22Rv1 (cell line): ENCODE measurements at regions not wholly inside any gene's neighbourhood (a gene's known extent, or its start where the extent isn't known, plus 50 kb on each side); places are given as distances from the start of the nearest gene placed in this dataset.

ENCODE experiments used
- H3K27ac ChIP-seq: fragments of 450-650 bp; 2 replicates; pipeline ENCODE4 v1.5.1; 2017
- CTCF ChIP-seq: fragments of 450-650 bp; IDR thresholded peaks from 2 replicates; pipeline ENCODE4 v1.5.1; 2017; ENCODE audit warnings: mild to moderate bottlenecking
- ZFX ChIP-seq: fragments of 450-650 bp; IDR thresholded peaks from 2 replicates; pipeline ENCODE4 v1.6.1; 2017; ENCODE audit warnings: antibody characterized with exemption, borderline replicate concordance

DNA sequence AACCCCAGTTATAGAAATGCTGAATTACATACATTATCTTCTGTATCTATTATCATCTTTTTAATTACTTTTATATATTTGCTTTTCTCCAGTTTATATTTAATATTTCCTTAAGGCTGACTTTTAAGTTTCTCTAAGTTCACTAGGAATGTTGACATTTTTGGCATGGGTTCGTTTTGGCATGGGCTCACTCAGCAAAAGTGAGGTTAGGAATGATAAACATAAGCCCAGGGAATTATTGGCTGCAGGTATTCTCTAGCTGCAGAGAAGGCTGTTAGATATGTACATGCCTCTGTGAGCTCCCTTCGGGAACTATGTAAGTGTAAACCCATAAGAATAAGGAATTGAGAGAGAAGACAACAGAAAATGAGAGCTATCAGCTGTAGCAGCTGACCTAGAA is 63.6 kb upstream of the RAB18 start:
- no peak overlapping the region for H3K27ac ChIP-seq
- TF ChIP-seq CTCF (no peak), ZFX (no peak)

GRCh38 chr10:27440021-27440420 is 64.1 kb upstream of the RAB18 start:
- TF ChIP-seq CTCF (no peak), ZFX (no peak)
- H3K27ac ChIP-seq, result no peak overlapping the region

DNA sequence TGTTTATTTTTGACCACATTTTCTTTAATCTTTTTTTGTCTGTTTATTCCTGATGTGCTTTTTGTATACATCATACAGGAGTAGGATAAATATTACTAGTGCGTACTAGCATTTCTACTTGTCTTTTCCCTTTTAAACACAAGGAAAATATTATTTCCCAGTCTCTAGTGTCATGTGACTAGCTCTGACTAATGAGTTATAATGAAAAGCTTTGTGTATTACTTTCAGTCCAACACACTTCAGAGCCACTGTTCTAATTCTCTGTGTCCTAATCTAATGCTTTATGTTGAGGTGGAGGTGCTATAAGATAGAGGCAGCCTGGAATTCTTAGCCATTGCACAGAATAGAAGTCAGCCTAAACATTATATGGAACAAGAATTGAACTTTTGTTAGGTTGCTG is 65.0 kb upstream of the RAB18 start:
- no peak for TF ChIP-seq ZFX
- H3K27ac ChIP-seq, result no peak overlapping the region

DNA sequence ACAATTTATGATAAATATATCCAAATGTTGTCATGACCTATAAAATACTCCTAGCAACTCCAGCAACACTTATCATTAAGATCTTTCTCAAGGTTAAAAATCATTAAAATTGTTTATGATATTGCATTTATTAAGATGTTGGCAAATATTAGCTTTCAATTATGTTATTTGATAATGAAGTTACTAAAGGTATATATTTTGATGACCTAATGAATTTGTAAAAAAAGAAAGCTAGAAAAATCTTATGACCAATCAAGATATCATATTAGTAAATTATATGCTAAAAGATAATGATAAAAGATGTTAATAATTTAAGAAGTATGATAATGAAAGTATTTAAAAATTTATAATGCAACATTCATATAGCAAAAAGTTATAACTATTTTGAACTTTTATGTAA is 66.3 kb upstream of the RAB18 start:
- no peak overlapping the region for H3K27ac ChIP-seq
- no peak for TF ChIP-seq CTCF
- TF ChIP-seq ZFX, result no peak

DNA sequence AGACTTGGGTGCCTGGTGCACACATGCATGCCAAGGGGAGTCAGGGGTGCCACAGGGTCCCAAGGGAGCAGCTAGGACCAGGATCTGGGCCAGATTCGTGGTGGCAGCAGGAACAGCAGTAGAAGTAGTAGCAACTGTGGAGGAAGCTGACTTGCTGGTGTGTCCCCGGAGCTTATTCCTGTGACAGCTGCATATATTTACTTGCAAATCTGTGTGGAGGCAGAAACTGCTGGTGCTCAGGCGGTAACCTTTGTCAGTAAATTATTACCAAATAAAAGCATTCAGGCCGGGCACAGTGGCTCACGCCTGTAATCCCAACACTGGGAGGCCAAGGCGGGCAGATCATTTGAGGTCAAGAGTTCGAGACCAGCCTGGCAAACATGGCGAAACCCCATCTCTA is 67.4 kb upstream of the RAB18 start:
- TF ChIP-seq ZFX (no peak), CTCF (no peak)
- no peak overlapping the region for H3K27ac ChIP-seq

DNA sequence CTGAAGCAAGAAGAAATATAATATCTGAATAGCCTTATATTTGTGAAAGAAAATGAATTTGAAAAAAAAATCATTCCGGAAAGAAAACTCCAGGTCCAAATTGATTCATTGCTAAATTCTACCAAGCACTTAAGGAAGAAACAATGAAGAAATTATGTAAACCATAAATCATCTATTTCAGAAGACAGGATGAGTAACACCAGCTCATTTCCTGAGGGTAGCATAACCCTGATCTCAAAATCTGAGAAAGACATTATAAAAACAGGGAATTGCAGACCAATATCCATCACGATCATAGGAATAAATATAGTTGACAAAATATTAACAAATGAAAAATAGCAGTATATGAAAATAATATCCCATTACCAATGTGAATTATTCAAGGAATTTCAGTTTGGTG is 70.1 kb upstream of the RAB18 start:
- TF ChIP-seq ZFX (no peak), CTCF (no peak)
- H3K27ac ChIP-seq, result no peak overlapping the region

DNA sequence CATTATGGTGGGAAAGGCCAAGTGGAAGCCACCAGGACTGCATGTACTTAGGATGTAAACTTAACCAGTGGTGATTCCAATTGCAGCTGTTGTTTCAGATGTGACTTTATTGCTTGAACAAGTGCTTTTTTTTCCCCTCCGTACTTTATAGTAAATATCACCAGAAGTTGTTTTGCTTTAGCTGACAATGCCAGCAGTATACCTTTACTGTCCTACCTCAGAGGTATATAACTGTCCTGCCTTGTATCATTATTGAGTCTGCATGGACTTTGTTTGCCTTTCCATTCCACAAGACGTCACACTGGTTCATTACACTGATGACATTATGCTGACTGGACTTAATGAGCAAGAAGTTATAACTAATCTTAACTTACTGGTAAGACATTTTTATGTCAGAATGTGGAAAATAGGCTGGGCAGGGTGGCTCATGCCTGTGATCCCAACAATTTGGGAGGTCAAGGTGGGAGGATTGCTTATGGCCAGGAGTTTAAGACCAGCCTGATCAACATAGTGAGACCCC is 77.1 kb upstream of the RAB18 start:
- TF ChIP-seq ZFX (no peak), CTCF (no peak)
- no peak overlapping the region for H3K27ac ChIP-seq

- TF ChIP-seq CTCF, result no peak
- no peak for TF ChIP-seq ZFX
These were observed 90.2 kb upstream of the RAB18 start for GRCh38 chr10:27413831-27414348.

More at GRCh38 chr10:27413831-27414348, 90.2 kb upstream of the RAB18 start:
- H3K27ac ChIP-seq, result no peak overlapping the region
